ENCODE measurements at regions not wholly inside any gene's neighbourhood (a gene's known extent, or its start where the extent isn't known, plus 50 kb on each side); places are given as distances from the start of the nearest gene placed in this dataset.

GRCh38 chr2:128530025-128530573, 211.4 kb upstream of the HS6ST1 start:
- no peak for TF ChIP-seq CTCF (IDR thresholded peaks at IDR 0.05)
- TF ChIP-seq EZH2 (IDR thresholded peaks at IDR 0.05): no peak
- no peak for TF ChIP-seq EZH2phosphoT487 (IDR thresholded peaks at IDR 0.05)

Measured in neural progenitor cell (in vitro differentiated cells).